GM19397 (cell line): ENCODE measurements at regions not wholly inside any gene's neighbourhood (a gene's known extent, or its start where the extent isn't known, plus 50 kb on each side); places are given as distances from the start of the nearest gene placed in this dataset.

Experiments
- ATAC-seq: cut with Tn5 transposase; IDR thresholded peaks from one replicate; pipeline ENCODE4 v1.9.1; 2021; ENCODE audit warnings: mild to moderate bottlenecking, moderate library complexity; ENCODE audit not compliant: unreplicated experiment

- ATAC-seq = no peak
These were observed 433.7 kb upstream of the SPRED2 start for GRCh38 chr2:65866148-65866547.

GRCh38 chr2:65864619-65865018 is 432.2 kb upstream of the SPRED2 start:
- ATAC-seq = no peak

GRCh38 chr2:65863713-65864112 is 431.3 kb upstream of the SPRED2 start:
- no peak for ATAC-seq

- ATAC-seq = no peak
These were observed 424.5 kb upstream of the SPRED2 start for GRCh38 chr2:65856928-65857327.

GRCh38 chr2:65856423-65856822 is 424.0 kb upstream of the SPRED2 start:
- no peak for ATAC-seq

- no peak for ATAC-seq
These were observed 418.3 kb upstream of the SPRED2 start for GRCh38 chr2:65850695-65851094.

- no peak for ATAC-seq
These were observed 414.7 kb upstream of the SPRED2 start for GRCh38 chr2:65846989-65847678.

GRCh38 chr2:65845442-65846182 is 413.2 kb upstream of the SPRED2 start:
- ATAC-seq = no peak

GRCh38 chr2:65842104-65842503 is 409.7 kb upstream of the SPRED2 start:
- ATAC-seq = no peak

GRCh38 chr2:65835975-65836549 is 403.7 kb upstream of the SPRED2 start:
- no peak for ATAC-seq

- ATAC-seq = no peak
These were observed 402.5 kb upstream of the SPRED2 start for GRCh38 chr2:65834771-65835475.

GRCh38 chr2:65834062-65834461 is 401.7 kb upstream of the SPRED2 start:
- no peak for ATAC-seq

- no peak for ATAC-seq
These were observed 399.1 kb upstream of the SPRED2 start for GRCh38 chr2:65831509-65831908.

GRCh38 chr2:65826567-65826966 is 394.2 kb upstream of the SPRED2 start:
- ATAC-seq = no peak

GRCh38 chr2:65823511-65823910 is 391.1 kb upstream of the SPRED2 start:
- no peak for ATAC-seq

GRCh38 chr2:65820454-65820853 is 388.1 kb upstream of the SPRED2 start:
- ATAC-seq = no peak

GRCh38 chr2:65819963-65820362 is 387.6 kb upstream of the SPRED2 start:
- no peak for ATAC-seq

- no peak for ATAC-seq
These were observed 386.6 kb upstream of the SPRED2 start for GRCh38 chr2:65818873-65819451.

GRCh38 chr2:65813631-65814173 is 381.3 kb upstream of the SPRED2 start:
- ATAC-seq = no peak

GRCh38 chr2:65812887-65813286 is 380.5 kb upstream of the SPRED2 start:
- ATAC-seq = no peak

- ATAC-seq = no peak
These were observed 375.5 kb upstream of the SPRED2 start for GRCh38 chr2:65807942-65808341.
